ENCODE measurements at regions not wholly inside any gene's neighbourhood (a gene's known extent, or its start where the extent isn't known, plus 50 kb on each side); places are given as distances from the start of the nearest gene placed in this dataset.
"Not testable (repeated sequence)": the region's sequence is repeated elsewhere in the genome, so short reads cannot be mapped to it uniquely, and the experiment has no call there.

DNA sequence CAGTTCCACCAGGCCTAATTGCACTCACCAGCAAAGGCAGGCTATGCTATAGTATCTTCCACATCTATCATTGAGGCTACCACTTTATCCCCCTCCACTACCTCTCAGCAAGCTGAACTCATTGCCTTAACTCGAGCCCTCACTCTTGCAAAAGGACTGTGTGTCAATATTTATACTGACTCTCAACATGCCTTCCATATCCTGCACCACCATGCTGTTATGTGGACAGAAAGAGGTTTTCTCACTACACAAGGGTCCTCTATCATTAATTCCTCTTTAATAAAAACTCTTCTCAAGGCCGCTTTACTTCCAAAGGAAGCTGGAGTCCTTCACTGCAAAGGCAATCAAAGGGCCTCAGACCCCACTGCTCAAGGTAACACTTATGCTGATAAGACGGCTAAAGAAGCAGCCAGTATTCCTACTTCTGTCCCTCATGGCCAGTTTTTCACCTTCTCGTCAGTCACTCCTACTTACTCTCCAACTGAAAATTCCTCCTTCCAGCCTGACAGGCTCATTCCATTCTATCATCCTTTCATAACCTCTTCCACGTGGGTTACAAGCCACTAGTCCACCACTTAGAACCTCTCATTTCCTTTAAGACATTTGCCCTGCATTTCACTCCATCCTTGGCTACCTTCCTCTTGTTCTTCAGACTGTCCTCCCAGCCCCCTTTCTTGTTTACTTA, 1110.9 kb upstream of the TMEM132C start:
- not testable (repeated sequence) for DNase-seq (ENCODE audit: low spot score)

DNA sequence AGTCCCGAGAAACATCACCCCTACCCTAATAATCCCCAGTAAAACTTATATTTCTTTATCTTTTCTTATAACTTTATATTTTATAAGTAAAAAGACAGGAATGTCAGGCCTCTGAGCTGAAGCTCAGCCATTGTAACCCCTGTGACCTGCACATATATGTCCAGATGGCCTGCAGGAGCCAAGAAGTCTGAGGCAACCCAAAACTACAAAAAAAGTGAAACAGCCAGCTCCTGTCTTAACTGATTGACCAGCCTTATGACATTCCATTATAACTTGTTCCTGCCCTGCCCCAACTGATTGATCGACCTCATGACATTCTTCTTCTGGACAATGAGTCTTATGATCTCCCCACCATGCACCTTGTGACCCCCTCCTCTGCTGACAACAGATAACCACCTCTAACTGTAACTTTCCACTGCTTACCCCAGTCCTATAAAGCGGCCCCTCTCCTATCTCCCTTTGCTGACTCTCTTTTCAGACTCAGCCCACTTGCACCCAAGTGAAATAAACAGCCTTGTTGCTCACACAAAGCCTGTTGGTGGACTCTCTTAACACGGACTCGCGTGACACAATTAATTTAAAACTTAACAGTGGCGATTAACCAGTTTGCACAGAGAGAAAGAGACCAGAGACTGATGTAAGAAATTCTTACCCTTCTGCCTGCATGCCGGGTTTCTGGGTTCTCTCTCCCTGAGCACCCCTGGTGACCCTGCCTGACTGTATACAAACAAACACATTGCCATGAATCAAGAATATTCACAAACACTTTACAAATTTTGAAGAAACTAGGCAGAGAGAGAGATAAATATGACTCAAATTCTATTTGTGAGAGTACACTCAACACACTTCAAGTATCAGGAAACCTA, 1109.2 kb upstream of the TMEM132C start:
- not testable (repeated sequence) for DNase-seq (ENCODE audit: low spot score)

DNA sequence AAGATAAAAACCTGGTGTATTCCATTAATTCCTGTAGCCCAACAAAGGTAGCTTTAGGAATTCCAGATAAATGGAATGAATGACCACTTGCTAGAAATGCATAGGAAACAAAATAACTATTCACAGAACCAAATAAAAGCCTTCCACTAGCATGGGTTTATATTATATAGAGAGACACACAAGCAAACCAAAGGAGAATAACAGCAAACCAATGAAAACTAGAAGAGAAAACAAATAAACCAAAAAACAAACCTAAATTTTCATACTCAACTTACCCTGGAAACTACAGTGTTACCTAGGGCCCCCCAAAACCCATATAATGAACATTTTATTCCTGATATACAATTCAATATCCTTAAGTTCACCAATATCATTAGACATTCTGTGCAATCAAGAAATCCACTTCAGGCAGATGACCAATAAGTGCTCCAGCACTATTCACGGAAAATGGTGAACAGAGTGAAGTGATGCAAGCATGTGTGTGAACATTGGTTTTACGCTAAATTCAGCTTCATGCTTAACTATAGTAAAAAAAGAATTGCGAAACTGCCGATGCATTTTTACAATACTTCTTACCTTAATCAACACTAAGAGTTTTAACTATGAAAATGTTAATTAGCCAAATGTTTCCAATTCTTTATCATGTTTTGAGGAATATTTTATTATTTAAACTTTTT, 1108.4 kb upstream of the TMEM132C start:
- DNase-seq (ENCODE audit: low spot score): no peak

- no peak for DNase-seq (ENCODE audit: low spot score)
Measured at GRCh38 chr12:127161466-127161865, 1105.5 kb upstream of the TMEM132C start.

DNA sequence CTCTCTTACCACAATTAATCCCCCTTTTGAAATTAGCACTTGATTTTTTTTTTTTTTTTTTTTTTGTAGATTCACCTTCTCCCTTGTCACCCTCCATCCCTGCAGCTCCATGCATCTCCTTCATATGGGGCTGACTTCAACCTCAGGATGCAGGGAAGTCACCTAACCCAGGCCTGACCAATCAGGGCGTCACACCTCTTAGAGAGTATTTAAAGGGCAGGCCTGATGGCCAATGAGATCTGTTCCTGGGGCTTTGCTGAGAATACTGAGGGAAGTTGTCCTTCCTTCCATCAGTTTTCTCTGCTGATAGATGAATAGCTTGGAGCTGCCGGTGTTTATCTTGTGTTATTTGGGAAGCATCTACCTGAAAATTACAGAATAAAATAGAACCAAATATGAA, 1104.7 kb upstream of the TMEM132C start:
- DNase-seq (ENCODE audit: low spot score): no peak

DNA sequence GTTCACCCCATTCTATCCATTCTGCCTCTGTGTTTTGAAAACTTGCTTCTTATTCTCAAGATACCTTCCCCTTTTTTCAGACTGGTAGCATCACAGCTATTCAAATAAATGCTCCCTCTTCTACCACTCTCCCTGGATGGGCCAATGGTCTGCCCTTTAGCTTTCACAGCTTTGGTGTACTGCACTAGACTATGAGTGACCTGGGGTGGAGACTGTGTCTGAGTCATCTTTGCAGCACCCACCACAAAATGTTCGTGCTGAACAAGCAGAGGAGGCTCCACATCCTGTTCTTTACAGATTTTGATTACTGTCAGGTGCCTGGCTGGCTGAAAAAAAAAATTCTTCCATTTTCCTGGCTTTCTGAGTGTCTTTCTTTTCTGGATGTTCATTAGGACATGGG, 1104.1 kb upstream of the TMEM132C start:
- no peak for DNase-seq (ENCODE audit: low spot score)

DNA sequence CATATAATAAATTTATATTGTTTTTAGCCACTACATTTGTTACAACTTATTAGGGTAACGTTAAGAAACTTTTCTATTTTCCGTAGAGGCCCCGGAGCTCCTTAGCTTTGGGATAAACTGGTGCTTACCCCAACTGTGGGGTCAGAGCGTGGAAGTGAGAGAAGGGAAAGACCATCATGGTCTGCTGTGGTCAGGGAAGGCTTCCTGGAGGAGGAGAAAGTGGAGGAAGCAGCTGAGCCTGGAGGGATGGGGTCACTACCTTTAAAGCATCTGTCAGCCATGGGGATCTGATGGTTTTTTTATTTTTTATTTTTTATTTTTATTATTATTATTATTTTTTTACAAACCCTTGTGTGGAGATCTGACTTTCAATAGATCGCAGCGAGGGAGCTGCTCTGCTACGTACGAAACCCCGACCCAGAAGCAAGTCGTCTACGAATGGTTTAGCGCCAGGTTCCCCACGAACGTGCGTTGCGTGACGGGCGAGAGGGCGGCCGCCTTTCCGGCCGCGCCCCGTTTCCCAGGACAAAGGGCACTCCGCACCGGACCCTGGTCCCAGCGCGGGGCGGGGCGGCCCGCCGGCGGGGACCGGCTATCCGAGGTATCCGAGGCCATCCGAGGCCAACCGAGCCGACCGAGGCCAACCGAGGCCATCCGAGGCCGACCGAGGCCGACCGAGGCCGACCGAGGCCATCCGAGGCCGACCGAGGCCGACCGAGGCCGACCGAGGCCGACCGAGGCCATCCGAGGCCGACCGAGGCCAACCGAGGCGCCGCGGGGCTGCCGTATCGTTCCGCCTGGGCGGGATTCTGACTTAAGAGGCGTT, 1101.2 kb upstream of the TMEM132C start:
- DNase-seq (ENCODE audit: low spot score): peak; percentile 84

GRCh38 chr12:127169321-127170181, 1097.4 kb upstream of the TMEM132C start:
- DNase-seq (ENCODE audit: low spot score): no peak

- no peak for DNase-seq (ENCODE audit: low spot score)
Measured at GRCh38 chr12:127170226-127171180, 1096.5 kb upstream of the TMEM132C start.

GRCh38 chr12:127172861-127173260, 1094.1 kb upstream of the TMEM132C start:
- no peak for DNase-seq (ENCODE audit: low spot score)

DNA sequence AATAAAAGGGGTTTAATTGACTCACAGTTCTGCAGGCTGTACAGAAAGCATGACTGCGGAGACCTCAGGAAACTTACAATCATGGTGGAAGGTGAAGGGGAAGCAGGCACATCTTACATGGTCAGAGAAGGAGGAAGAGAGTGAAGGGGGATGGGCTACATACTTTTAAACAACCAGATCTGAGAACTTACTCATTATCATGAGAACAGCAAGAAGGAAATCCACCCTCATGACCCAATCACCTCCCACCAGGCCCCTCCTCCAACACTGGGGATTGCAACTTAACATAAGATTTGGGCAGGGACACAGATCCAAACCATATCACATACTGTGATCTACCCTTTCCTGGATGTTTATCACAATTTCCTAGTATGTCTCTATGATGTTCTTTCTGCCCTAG, 1093.0 kb upstream of the TMEM132C start:
- DNase-seq (ENCODE audit: low spot score): not testable (repeated sequence)

GRCh38 chr12:127174881-127175280, 1092.1 kb upstream of the TMEM132C start:
- no peak for DNase-seq (ENCODE audit: low spot score)

DNA sequence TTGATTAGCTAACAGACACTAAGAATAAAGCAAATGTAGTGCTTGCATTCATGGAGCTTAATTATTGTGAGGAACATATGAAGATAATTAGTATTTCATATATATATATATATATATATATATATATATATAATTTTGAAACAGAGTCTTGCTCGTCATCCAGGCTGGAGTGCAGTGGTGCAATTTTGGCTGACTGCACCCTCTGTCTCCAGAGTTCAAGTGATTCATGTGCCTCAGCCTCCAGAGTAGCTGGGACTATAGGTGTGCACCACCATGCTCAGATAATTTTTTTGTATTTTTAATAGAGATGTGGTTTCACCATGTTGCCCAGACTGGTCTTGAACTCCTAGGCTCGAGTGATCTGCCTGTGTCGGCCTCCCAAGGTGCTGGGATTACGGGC, 1091.6 kb upstream of the TMEM132C start:
- no peak for DNase-seq (ENCODE audit: low spot score)

DNA sequence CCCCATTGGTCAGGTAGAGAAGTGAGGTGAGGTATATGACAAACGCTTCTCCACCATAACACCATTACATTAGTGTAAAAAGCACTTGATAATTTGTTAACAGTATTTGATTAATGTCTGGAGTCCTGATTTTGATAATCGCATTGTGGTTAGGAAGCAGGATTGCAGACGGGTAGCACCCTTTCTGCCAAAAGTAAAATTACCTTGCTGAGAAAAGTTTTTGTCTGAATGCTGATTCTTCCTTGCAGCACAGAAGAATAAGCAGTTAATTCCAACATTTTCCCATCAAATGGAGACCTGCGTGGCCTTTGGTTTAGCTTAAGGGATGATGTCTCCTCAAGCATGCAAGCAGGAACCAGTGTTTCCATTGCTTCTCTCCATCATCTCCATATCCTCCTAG, 1090.2 kb upstream of the TMEM132C start:
- no peak for DNase-seq (ENCODE audit: low spot score)

GRCh38 chr12:127178052-127178451, 1088.9 kb upstream of the TMEM132C start:
- DNase-seq (ENCODE audit: low spot score): no peak

DNA sequence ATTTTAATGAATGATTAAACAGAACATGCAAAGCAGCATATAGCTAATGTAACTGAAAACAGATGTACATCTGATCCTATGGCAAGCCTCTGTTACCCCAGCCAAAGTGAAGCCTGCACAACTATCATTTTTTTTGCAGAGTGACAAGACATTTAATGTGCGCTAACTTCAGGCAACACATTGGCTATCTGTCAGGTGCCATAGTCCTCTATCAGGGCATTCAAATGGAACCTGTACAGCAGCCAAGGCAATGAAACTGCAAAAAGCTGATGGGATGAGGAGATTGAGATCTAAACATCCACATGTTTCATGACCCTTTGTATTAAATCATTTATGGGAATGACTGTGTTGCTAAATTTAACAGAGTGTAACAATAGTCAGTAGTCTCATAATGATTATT, 1088.5 kb upstream of the TMEM132C start:
- no peak for DNase-seq (ENCODE audit: low spot score)

DNA sequence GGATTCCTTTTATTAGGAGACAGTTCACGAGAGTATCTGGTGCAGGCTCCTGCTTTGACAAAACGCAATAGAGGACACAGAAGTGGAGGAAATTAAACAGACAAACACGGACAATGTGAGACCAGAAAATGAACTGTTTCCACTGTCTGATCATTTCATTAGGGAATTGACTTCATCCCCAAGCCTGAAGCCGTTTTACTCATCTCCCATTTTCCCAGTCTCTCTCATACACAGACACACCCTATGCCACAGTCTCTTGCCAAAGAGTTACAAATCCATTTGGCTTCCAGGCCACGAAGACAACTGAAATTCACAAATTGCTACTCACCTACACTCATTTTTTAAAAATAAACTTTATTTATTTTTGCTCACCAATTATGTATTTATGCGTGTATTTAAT, 1087.8 kb upstream of the TMEM132C start:
- DNase-seq (ENCODE audit: low spot score): no peak

- DNase-seq (ENCODE audit: low spot score): no peak
Measured at GRCh38 chr12:127182018-127182417, 1085.0 kb upstream of the TMEM132C start.

- DNase-seq (ENCODE audit: low spot score): no peak
Measured at GRCh38 chr12:127189992-127190391, 1077.0 kb upstream of the TMEM132C start.
